Psoas muscle (tissue), 7 donors: ENCODE measurements at regions not wholly inside any gene's neighbourhood (a gene's known extent, or its start where the extent isn't known, plus 50 kb on each side); places are given as distances from the start of the nearest gene placed in this dataset.

Experiments
- ATAC-seq, 4 donors: fragments of 200-7000 bp; cut with Tn5 transposase; one replicate each; pipeline ENCODE4 v1.9.1; 2020; ENCODE audit warnings: moderate library complexity in 3 of 4, mild to moderate bottlenecking in 2 of 4
- DNase-seq, 2 donors: peaks; one replicate each; pipeline ENCODE4 v3.0.0-alpha.2; 2020
- H3K27ac ChIP-seq: fragments of 200-600 bp; one replicate; pipeline ENCODE4 v1.8.0; 2022
- H3K27me3 ChIP-seq, 3 donors: fragments of 200-600 bp in 1 of 3; one replicate each; pipeline versions ENCODE4 v1.6.1 to v1.8.0; 2013 to 2022; ENCODE audit warnings: low read length in 2 of 3, mild to moderate bottlenecking in 2 of 3, moderate library complexity in 1 of 3; ENCODE audit not compliant: insufficient read depth in 3 of 3
- H3K36me3 ChIP-seq, 2 donors: fragments of 200-600 bp in 1 of 2; one replicate each; pipeline versions ENCODE4 v1.6.1 to v1.8.0; 2013 to 2022; ENCODE audit warnings: low read depth in 1 of 2, mild to moderate bottlenecking in 1 of 2, moderate library complexity in 1 of 2; ENCODE audit not compliant: insufficient read depth in 1 of 2
- H3K4me1 ChIP-seq: fragments of 200-600 bp; one replicate; pipeline ENCODE4 v1.8.0; 2022
- H3K4me3 ChIP-seq: fragments of 200-600 bp; one replicate; pipeline ENCODE4 v1.8.0; 2022; ENCODE audit warnings: mild to moderate bottlenecking
- H3K9me3 ChIP-seq: fragments of 200-600 bp; one replicate; pipeline ENCODE4 v1.8.0; 2022
- WGBS, 3 donors: extraction: QIAGEN DNeasy Blood & Tissue Kit; methylation state at CpG; one replicate each; pipeline versions ENCODE4 v1.1.6 to v1.1.7; 2013; 5-methylcytosine and 5-hydroxymethylcytosine counted together
- intact Hi-C, 2 donors: fragments of 100-400 bp; cut with DNase I; formaldehyde crosslinking; loops; one replicate each; pipeline versions ENCODE4 v1.11.0 to v1.14.2; 2022
- TF ChIP-seq, protein P1 (sequence below): fragments of 200-600 bp; IDR thresholded peaks from one replicate; pipeline ENCODE4 v1.8.0; 2022; ENCODE audit warnings: antibody characterized with exemption
- donor health status: healthy with polysubstance abuse.
- donor health status: DM: no; HTN: no; CAD: no; lungs with moderate emphysema.
- donor health status: Bipolar disorder and iron deficiency.
- donor health status: healthy.
- donor health status: DM: yes; HTN: yes; CAD: no.
- donor health status: DM: no; HTN: no; CAD: no.
- donor health status: DM: yes; HTN: yes; CAD: no.

DNA sequence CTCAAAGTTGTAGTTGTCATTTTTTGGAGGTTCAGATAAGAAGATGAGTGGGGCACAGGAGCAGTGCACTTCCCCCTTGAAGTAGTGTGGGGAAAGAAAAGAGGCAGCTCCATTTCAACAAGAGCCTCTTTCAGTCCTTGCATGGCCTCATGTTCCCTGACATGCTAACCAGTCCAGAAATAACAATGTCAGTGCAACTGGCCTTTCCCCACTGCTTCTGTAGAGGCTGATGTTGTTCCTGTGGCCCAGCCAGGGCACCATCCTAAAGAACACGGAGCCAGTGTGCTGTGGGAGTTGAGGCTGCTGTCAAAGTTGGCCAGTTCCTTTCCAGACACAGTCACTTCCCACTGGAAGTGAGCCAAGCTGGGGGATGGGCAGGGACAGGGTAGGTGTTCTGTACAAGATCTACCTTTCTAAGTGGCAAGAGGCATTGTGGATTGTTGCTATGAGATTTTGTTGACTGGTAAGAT lies 77.7 kb upstream of the SLC38A2 start:
- intact Hi-C loops: loop anchor here in 1 of 2 donors (5.0 kb wide), 1 partner anchor 78 kb away; the partner anchor contains the start of gene SLC38A2
- 0 to 22% (median 7%) methylated on average over 1 of the region's 1 CpG for WGBS, 3 donors
- Histone ChIP-seq H3K27ac (peak overlapping the region; percentile 74), H3K36me3 (no peaks in the 10 kb centered on the region), H3K4me1 (peaks cover 57% of the 10 kb centered on the region), H3K27me3 (no peaks in the 10 kb centered on the region), H3K9me3 (no peaks in the 10 kb centered on the region), H3K4me3 (no peak overlapping the region)
- ATAC-seq: peak; percentile 55 to 91 (median 82)
- TF ChIP-seq, protein P1, sequence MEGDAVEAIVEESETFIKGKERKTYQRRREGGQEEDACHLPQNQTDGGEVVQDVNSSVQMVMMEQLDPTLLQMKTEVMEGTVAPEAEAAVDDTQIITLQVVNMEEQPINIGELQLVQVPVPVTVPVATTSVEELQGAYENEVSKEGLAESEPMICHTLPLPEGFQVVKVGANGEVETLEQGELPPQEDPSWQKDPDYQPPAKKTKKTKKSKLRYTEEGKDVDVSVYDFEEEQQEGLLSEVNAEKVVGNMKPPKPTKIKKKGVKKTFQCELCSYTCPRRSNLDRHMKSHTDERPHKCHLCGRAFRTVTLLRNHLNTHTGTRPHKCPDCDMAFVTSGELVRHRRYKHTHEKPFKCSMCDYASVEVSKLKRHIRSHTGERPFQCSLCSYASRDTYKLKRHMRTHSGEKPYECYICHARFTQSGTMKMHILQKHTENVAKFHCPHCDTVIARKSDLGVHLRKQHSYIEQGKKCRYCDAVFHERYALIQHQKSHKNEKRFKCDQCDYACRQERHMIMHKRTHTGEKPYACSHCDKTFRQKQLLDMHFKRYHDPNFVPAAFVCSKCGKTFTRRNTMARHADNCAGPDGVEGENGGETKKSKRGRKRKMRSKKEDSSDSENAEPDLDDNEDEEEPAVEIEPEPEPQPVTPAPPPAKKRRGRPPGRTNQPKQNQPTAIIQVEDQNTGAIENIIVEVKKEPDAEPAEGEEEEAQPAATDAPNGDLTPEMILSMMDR: no peak
- DNase-seq: peak; percentile 58 to 86

DNA sequence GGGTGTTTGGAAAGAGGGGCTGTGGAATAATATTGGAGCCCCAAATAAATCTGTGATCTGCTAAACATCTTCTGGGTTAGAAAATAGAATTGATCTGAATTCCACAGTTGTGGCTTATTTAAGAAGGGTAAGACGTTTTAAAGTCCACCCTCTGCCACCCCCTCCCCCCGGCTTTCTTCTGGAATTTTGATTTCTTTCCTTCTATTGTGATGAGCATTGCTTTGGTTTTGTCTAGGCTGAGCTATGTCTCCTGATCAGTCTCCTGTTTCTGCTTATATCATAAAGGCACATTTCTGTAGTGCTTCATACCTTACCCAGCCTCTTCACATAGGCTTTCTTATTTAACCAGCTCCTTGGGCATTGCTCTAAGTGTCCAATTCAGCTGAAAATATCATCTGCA lies 77.3 kb upstream of the SLC38A2 start:
- intact Hi-C loops: loop anchor here in 1 of 2 donors (5.0 kb wide), 3 partner anchors 63 to 453 kb away; partner anchors contain the start of gene SLC38A2
- Histone ChIP-seq H3K4me3 (no peak overlapping the region), H3K4me1 (peaks cover 57% of the 10 kb centered on the region), H3K9me3 (no peaks in the 10 kb centered on the region), H3K27ac (peak overlapping the region; percentile 74), H3K27me3 (no peaks in the 10 kb centered on the region), H3K36me3 (no peaks in the 10 kb centered on the region)
- ATAC-seq (no peak), DNase-seq (no peak)
- TF ChIP-seq, protein P1: no peak
- 65 to 86% (median 78%) methylated on average over 2 of the region's 2 CpGs for WGBS, 3 donors

DNA sequence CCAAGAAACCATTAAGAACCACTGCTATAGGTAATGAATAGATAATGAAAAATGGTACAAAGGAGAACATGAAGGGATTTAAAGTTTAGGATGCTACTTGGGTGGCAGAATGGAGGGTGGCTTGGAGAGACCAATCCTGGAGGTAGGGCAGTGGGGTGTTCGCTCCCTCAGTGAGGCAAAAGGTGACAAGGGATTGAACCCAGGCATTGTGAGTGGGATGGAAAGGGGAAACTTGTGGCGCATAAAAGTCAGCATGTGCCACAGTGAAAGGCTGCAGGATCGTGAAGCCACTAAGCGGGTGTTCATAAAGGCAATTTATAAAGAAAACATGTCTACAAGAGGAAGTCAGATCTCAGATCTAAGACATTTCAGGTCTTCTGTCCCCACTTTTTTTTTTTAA lies 76.7 kb upstream of the SLC38A2 start:
- no peaks in the 10 kb centered on the region for H3K36me3 ChIP-seq
- H3K4me3 ChIP-seq: no peak overlapping the region
- DNase-seq: no peak
- intact Hi-C loops: loop anchor here in 1 of 2 donors (5.0 kb wide), 2 partner anchors 62 to 452 kb away; no protein-coding TSS in a partner anchor
- peak overlapping the region; percentile 74 for H3K27ac ChIP-seq
- H3K27me3 ChIP-seq: no peaks in the 10 kb centered on the region
- TF ChIP-seq, protein P1: no peak
- H3K4me1 ChIP-seq: peaks cover 59% of the 10 kb centered on the region
- H3K9me3 ChIP-seq: no peaks in the 10 kb centered on the region
- ATAC-seq: no peak
- 93 to 97% (median 96%) methylated on average over 4 of the region's 4 CpGs for WGBS, 3 donors

DNA sequence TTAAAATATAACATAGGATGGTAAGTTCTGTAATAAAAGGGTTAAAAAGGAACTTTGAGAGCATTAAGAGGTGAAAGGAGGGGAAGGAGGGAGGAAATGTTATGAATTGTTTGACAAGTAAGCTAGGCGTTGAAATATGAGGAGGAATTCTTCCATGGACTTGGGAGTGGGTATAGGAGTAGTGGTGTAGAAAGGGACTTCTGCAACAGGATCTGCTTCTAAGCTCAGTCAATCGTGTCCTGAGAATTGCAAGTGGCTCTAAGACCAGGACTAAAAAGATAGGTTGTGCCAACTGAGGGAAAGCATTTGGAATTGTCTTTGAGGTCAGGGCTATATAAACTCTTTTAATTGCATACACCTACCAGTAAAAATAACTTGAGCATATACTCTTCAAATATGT lies 74.1 kb upstream of the SLC38A2 start:
- TF ChIP-seq, protein P1: no peak
- intact Hi-C loops: loop anchor here in 1 of 2 donors (5.0 kb wide), 2 partner anchors 59 to 449 kb away; no protein-coding TSS in a partner anchor
- Histone ChIP-seq H3K27ac (peak overlapping the region; percentile 53), H3K4me3 (no peak overlapping the region), H3K4me1 (peaks cover 69% of the 10 kb centered on the region), H3K36me3 (no peaks in the 10 kb centered on the region), H3K27me3 (no peaks in the 10 kb centered on the region), H3K9me3 (no peaks in the 10 kb centered on the region)
- no peak for DNase-seq
- peak in 2 of 4 donors; percentile 28 to 29 for ATAC-seq
- 13 to 19% (median 18%) methylated on average over 2 of the region's 2 CpGs for WGBS, 3 donors
